ENCODE measurements at regions not wholly inside any gene's neighbourhood (a gene's known extent, or its start where the extent isn't known, plus 50 kb on each side); places are given as distances from the start of the nearest gene placed in this dataset.

- TF ChIP-seq CTCF (conservative IDR thresholded peaks at IDR 0.05 in 1 of 2, IDR thresholded peaks at IDR 0.05 in 1 of 2; ENCODE audit: extremely low read depth in 1 of 2, insufficient read depth in 1 of 2, low read depth in 1 of 2, low read length in 2 of 2), result peak in 1 of 2 donors; percentile 42
- TF ChIP-seq EZH2 (IDR thresholded peaks at IDR 0.05; ENCODE audit: borderline replicate concordance, low read length), result no peak
Measured at GRCh38 chr7:32390210-32390609, 100.0 kb downstream of the LSM5 start.
